K562 (cell line): ENCODE measurements at regions not wholly inside any gene's neighbourhood (a gene's known extent, or its start where the extent isn't known, plus 50 kb on each side); places are given as distances from the start of the nearest gene placed in this dataset.

Source experiments
- ATAC-seq: fragments of 200-7000 bp; cut with Tn5 transposase; 3 replicates; pipeline ENCODE4 v1.9.1; 2020; ENCODE audit warnings: moderate library complexity
- BruUV-seq: library from RNA; stranded (reverse); fragments of 400-500 nt; replicated peaks from 2 replicates; lab custom pipeline; 2021; lab: Mats Ljungman, UMichigan
- CTCF ChIA-PET: fragments of 300-600 bp; formaldehyde crosslinking; extraction: SDS; loops from one replicate; lab custom pipeline; 2021; ENCODE audit warnings: low intra/inter-chr PET ratio; lab: Yijun Ruan, JAX
- POLR2A ChIA-PET: fragments of 300-600, 350-650 bp; sonication (Branson Sonifier 250); formaldehyde crosslinking; extraction: SDS; loops from one replicate; lab custom pipeline; 2021; ENCODE audit warnings: antibody characterized with exemption, inconsistent platforms; lab: Yijun Ruan, JAX
- DNase-seq, 4 experiments: peaks; one replicate each; pipeline versions ENCODE4 v3.0.0 to v3.0.0-alpha.2; 2011 to 2018; ENCODE audit warnings: low spot score in 3 of 4, mixed read lengths in 3 of 4; ENCODE audit errors: extremely low read depth in 1 of 4
- FAIRE-seq: peaks from 2 replicates; lab custom pipeline; 2011; peaks lifted over from hg19 to GRCh38; lab: Jason Lieb, UNC
- H2AFZ ChIP-seq: 2 replicates; pipeline ENCODE4 v1.6.0; 2011; ENCODE audit warnings: low read depth, low read length, control low read depth, inconsistent platforms
- H3K27ac ChIP-seq: fragments of 200-600 bp; 3 replicates; pipeline ENCODE4 v1.8.0; 2011; ENCODE audit warnings: low read depth, mild to moderate bottlenecking, control low read depth, inconsistent platforms, low read length, moderate library complexity, mixed read lengths; ENCODE audit errors: extremely low read depth
- H3K27me3 ChIP-seq, 2 experiments: fragments of 300-600 bp in 1 of 2; 2 replicates in 1 of 2; 3 replicates in 1 of 2; pipeline versions ENCODE4 v1.6.0 to v1.8.0; 2011; ENCODE audit warnings: inconsistent platforms in 2 of 2, low read length in 2 of 2, mild to moderate bottlenecking in 1 of 2, mixed read lengths in 1 of 2, moderate library complexity in 1 of 2; ENCODE audit not compliant: control insufficient read depth in 2 of 2, insufficient read depth in 2 of 2
- H3K36me3 ChIP-seq: fragments of 300-600 bp; 3 replicates; pipeline ENCODE4 v1.8.0; 2011; ENCODE audit warnings: mild to moderate bottlenecking, low read length, inconsistent platforms; ENCODE audit not compliant: control insufficient read depth, insufficient read depth
- H3K4me1 ChIP-seq, 2 experiments: fragments of 200-600 bp in 1 of 2; replicated peaks in 1 of 2; 2 replicates in 1 of 2; 3 replicates in 1 of 2; pipeline versions ENCODE4 v1.5.1 to v1.8.0; 2011; ENCODE audit warnings: inconsistent platforms in 2 of 2, low read length in 2 of 2, mild to moderate bottlenecking in 1 of 2, mixed read lengths in 1 of 2, moderate library complexity in 1 of 2; ENCODE audit not compliant: control insufficient read depth in 2 of 2, insufficient read depth in 2 of 2
- H3K4me2 ChIP-seq: 2 replicates; pipeline ENCODE4 v1.6.1; 2011; ENCODE audit warnings: low read length, control low read depth, inconsistent platforms, mixed read lengths; ENCODE audit not compliant: insufficient read depth
- H3K4me3 ChIP-seq: fragments of 200-600 bp; sonication (generic), shearing (Covaris generic); 2 replicates; pipeline ENCODE4 v1.5.1; 2016; ENCODE audit warnings: control low read depth, inconsistent platforms
- H3K79me2 ChIP-seq: fragments of 200-600 bp; 3 replicates; pipeline ENCODE4 v1.8.0; 2011; ENCODE audit warnings: low read length, inconsistent platforms; ENCODE audit not compliant: control insufficient read depth, insufficient read depth
- H3K9ac ChIP-seq, 2 experiments: 2 replicates each; pipeline versions ENCODE4 v1.6.0 to v1.6.1; 2011; ENCODE audit warnings: low read depth in 2 of 2, low read length in 2 of 2, control low read depth in 1 of 2, inconsistent platforms in 1 of 2, mild to moderate bottlenecking in 1 of 2, mixed read lengths in 1 of 2; ENCODE audit not compliant: insufficient read depth in 1 of 2
- H3K9me1 ChIP-seq: one replicate; pipeline ENCODE4 v1.6.0; 2011; ENCODE audit warnings: inconsistent platforms, mild to moderate bottlenecking, low read length, moderate library complexity; ENCODE audit not compliant: control insufficient read depth, insufficient read depth
- H3K9me3 ChIP-seq: replicated peaks from 2 replicates; pipeline ENCODE4 v1.5.1; 2011; ENCODE audit warnings: low read depth, low read length, inconsistent platforms; ENCODE audit not compliant: control insufficient read depth, insufficient read depth
- H4K20me1 ChIP-seq: replicated peaks from 2 replicates; pipeline ENCODE4 v1.6.1; 2011; ENCODE audit warnings: low read length, inconsistent platforms, mixed read lengths; ENCODE audit not compliant: control insufficient read depth, insufficient read depth
- HDAC3 ChIP-seq: fragments of 450-650 bp; IDR thresholded peaks from 2 replicates; pipeline ENCODE4 v1.6.1; 2018; ENCODE audit warnings: borderline replicate concordance, mild to moderate bottlenecking, moderate library complexity; ENCODE audit not compliant: partially characterized antibody
- NCOA4 ChIP-seq: fragments of 450-650 bp; IDR thresholded peaks from 2 replicates; pipeline ENCODE4 v1.6.1; 2018; ENCODE audit warnings: mild to moderate bottlenecking; ENCODE audit not compliant: partially characterized antibody
- PCBP1 ChIP-seq: fragments of 200-400 bp; formaldehyde crosslinking; IDR thresholded peaks from 2 replicates; pipeline ENCODE4 v1.6.1; 2018; ENCODE audit warnings: mild to moderate bottlenecking, low read depth, low read length; ENCODE audit not compliant: poor library complexity, severe bottlenecking
- SIN3A ChIP-seq, 2 experiments: fragments of 150-350 bp in 1 of 2; IDR thresholded peaks; 2 replicates each; pipeline ENCODE4 v1.6.1; 2011 to 2016; ENCODE audit warnings: borderline replicate concordance in 2 of 2, low read depth in 2 of 2, low read length in 2 of 2, mild to moderate bottlenecking in 2 of 2, moderate library complexity in 2 of 2; ENCODE audit not compliant: control insufficient read depth in 1 of 2
- ZNF695 ChIP-seq: fragments of 450-650 bp; formaldehyde crosslinking; IDR thresholded peaks from 2 replicates; pipeline ENCODE4 v1.4.0; 2020; ENCODE audit warnings: mild to moderate bottlenecking, moderate library complexity
- WGBS: fragments of 100-300 bp; shearing (Covaris generic); methylation state at CpG from one replicate; pipeline ENCODE4 v1.1.6; 2016; ENCODE audit warnings: low coverage, mixed read lengths; ENCODE audit not compliant: insufficient coverage; ENCODE audit errors: missing lambda C conversion rate; 5-methylcytosine and 5-hydroxymethylcytosine counted together
- in situ Hi-C: fragments of 300-500 bp; cut with MboI; formaldehyde crosslinking; loops from 4 replicates; pipeline ENCODE4 v1.15.0; 2018; ENCODE audit warnings: inconsistent platforms, mixed read lengths
- intact Hi-C: fragments of 100-400 bp; cut with micrococcal nuclease; formaldehyde crosslinking; loops from 2 replicates; pipeline ENCODE4 v1.14.2; 2022
- TF ChIP-seq, protein P1 (sequence below), 2 experiments: fragments of 450-650 bp; IDR thresholded peaks; 2 replicates each; pipeline ENCODE4 v1.6.1; 2016; ENCODE audit warnings: mild to moderate bottlenecking in 2 of 2, borderline replicate concordance in 1 of 2, low read depth in 1 of 2, moderate library complexity in 1 of 2

DNA sequence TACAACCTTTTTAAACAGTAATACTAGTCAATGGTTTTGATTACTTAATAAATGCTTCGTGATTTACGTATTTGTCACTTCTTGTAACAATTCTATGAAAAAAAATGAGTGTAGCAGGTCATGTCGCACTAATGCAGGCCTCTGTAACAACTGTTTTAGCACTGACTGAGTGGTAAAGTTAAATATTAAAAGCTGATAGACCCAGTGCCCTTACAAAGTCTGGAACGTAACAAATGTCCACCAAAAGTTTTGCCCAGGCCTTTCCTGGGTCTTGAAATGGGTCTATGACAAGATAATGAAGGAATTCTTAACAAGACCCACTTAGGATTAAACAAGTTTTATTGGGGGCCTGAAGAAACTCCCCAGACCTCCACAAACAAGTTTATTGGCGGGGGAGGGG is 304.6 kb upstream of the DEPDC1 start (continued):
- TF ChIP-seq, protein P1, sequence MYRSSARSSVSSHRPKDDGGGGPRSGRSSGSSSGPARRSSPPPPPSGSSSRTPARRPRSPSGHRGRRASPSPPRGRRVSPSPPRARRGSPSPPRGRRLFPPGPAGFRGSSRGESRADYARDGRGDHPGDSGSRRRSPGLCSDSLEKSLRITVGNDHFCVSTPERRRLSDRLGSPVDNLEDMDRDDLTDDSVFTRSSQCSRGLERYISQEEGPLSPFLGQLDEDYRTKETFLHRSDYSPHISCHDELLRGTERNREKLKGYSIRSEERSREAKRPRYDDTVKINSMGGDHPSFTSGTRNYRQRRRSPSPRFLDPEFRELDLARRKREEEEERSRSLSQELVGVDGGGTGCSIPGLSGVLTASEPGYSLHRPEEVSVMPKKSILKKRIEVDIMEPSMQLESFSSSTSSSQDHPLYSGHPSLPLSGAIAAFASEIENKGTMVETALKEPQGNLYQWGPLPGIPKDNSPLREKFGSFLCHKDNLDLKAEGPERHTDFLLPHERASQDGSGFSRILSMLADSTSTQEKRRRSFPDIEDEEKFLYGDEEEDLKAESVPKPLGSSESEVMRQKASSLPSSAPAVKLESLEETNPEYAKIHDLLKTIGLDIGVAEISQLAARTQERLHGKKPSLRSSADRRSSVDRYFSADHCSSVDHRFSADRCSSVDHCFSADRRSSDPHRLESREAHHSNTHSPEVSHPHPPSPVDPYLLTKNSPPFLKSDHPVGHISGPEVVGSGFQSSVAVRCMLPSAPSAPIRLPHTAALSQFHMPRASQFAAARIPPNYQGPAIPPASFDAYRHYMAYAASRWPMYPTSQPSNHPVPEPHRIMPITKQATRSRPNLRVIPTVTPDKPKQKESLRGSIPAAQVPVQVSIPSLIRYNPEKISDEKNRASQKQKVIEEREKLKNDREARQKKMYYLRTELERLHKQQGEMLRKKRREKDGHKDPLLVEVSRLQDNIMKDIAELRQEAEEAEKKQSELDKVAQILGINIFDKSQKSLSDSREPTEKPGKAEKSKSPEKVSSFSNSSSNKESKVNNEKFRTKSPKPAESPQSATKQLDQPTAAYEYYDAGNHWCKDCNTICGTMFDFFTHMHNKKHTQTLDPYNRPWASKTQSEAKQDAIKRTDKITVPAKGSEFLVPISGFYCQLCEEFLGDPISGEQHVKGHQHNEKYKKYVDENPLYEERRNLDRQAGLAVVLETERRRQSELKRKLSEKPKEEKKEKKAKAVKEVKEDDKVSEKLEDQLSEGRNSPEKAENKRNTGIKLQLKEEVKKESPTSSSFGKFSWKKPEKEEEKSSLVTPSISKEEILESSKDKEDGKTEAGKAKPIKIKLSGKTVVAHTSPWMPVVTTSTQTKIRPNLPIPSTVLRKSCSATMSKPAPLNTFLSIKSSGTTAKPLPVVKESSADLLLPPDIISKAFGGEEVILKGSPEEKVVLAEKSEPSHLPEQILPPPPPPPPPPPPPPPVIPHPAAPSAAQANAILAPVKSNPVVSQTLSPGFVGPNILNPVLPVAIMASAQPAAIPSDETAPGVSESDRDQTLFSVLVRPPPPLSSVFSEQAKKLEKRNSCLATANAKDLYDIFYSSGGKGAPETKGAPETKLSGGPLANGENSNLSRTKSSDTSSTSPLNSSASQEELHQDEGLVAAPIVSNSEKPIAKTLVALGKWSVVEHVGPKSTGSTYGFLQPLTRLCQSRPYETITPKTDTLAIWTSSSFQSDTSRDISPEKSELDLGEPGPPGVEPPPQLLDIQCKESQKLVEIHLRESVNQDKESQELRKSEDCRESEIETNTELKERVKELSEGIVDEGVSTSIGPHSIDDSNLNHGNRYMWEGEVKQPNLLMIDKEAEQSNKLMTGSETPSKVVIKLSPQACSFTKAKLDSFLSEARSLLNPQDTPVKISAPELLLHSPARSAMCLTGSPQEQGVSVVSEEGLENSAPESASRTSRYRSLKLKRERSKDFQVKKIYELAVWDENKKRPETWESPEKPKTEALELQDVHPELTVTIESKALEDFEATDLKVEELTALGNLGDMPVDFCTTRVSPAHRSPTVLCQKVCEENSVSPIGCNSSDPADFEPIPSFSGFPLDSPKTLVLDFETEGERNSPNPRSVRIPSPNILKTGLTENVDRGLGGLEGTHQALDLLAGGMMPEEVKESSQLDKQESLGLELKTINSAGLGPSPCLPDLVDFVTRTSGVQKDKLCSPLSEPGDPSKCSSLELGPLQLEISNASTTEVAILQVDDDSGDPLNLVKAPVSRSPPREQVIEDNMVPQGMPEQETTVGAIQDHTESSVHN (IDR thresholded peaks at IDR 0.05; ENCODE audit: borderline replicate concordance in 1 of 2, low read depth in 1 of 2) = no peak

DNA sequence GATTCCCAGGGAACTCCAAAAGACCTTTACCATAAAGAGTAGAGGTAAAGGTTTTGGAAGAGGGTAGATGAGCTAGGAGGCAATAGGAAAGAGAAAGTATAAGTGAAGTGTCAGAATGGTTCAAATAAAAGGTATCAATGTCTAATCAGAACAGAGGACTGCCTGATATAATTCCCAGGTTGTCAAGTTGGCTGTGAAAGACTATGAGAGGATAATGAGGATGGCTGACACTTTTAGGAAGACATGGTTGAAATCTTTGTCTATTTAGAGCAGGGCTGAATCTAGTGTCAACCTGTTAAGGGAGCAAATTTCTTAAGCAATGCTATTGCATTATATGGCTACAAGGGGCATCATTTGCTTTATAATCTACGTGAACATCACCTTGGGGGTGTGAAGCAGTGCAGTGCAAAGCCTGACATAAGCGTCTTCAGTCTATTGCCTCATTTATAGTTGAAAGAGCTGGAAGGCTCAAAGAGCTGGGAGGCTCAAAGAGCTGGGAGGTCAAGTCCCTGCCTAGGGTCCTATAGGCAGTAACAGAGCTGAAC is 308.3 kb upstream of the DEPDC1 start:
- Histone ChIP-seq H3K9me1 (no peaks in the 10 kb centered on the region), H3K79me2 (no peaks in the 10 kb centered on the region), H3K4me3 (no peak overlapping the region), H3K27me3 (no peaks in the 10 kb centered on the region), H3K9me3 (no peaks in the 10 kb centered on the region; the same call in 1 of the 2 replicates), H3K9ac (no peak overlapping the region), H3K4me2 (no peak overlapping the region), H3K27ac (no peak overlapping the region), H4K20me1 (no peaks in the 10 kb centered on the region), H2AFZ (no peak overlapping the region), H3K4me1 (no peaks in the 10 kb centered on the region), H3K36me3 (no peaks in the 10 kb centered on the region)
- DNase-seq = no peak
- FAIRE-seq = no peak
- in situ Hi-C loops (no loop called here), intact Hi-C loops (no loop called here)
- 0% methylated on average over 2 of the region's 2 CpGs for WGBS
- BruUV-seq = no TSS peak
- CTCF ChIA-PET = no interaction called here
- POLR2A ChIA-PET = no interaction called here
- no peak for ATAC-seq
- TF ChIP-seq SIN3A (IDR thresholded peaks at IDR 0.05; ENCODE audit: borderline replicate concordance in 2 of 2, control insufficient read depth in 1 of 2, low read depth in 2 of 2, low read length in 2 of 2) (no peak), HDAC3 (no peak), NCOA4 (no peak), ZNF695 (CRISPR knock-in tag) (no peak), PCBP1 (no peak)
